NCI-H2227 treated with DMSO at 0.1 percent for 48 hours (cell line): ENCODE measurements at regions not wholly inside any gene's neighbourhood (a gene's known extent, or its start where the extent isn't known, plus 50 kb on each side); places are given as distances from the start of the nearest gene placed in this dataset.

ENCODE experiments used
- DNase-seq: peaks from one replicate; lab custom pipeline; 2025; lab: John Stamatoyannopoulos, UW

- no peak for DNase-seq
Observed at GRCh38 chr7:130996205-130996832, 262.3 kb upstream of the KLF14 start.

GRCh38 chr7:130996833-130997231, 262.8 kb upstream of the KLF14 start:
- no peak for DNase-seq

GRCh38 chr7:130998993-130999602, 265.1 kb upstream of the KLF14 start:
- no peak for DNase-seq

GRCh38 chr7:130999926-131000325, 265.9 kb upstream of the KLF14 start:
- DNase-seq: no peak

GRCh38 chr7:131000389-131000788, 266.4 kb upstream of the KLF14 start:
- no peak for DNase-seq

- no peak for DNase-seq
Observed at GRCh38 chr7:131000873-131001272, 266.9 kb upstream of the KLF14 start.

- no peak for DNase-seq
Observed at GRCh38 chr7:131002600-131002999, 268.6 kb upstream of the KLF14 start.

- no peak for DNase-seq
Observed at GRCh38 chr7:131003634-131004033, 269.6 kb upstream of the KLF14 start.

- DNase-seq: no peak
Observed at GRCh38 chr7:131004371-131004770, 270.4 kb upstream of the KLF14 start.

GRCh38 chr7:131007439-131008330, 273.7 kb upstream of the KLF14 start:
- DNase-seq: peak; percentile 95

GRCh38 chr7:131008840-131009711, 275.1 kb upstream of the KLF14 start:
- DNase-seq: peak; percentile 10

GRCh38 chr7:131010029-131010716, 276.2 kb upstream of the KLF14 start:
- no peak for DNase-seq

GRCh38 chr7:131010717-131011431, 276.9 kb upstream of the KLF14 start:
- DNase-seq: no peak

- no peak for DNase-seq
Observed at GRCh38 chr7:131011432-131011742, 277.4 kb upstream of the KLF14 start.

- no peak for DNase-seq
Observed at GRCh38 chr7:131011976-131012375, 278.0 kb upstream of the KLF14 start.

- no peak for DNase-seq
Observed at GRCh38 chr7:131012477-131013031, 278.5 kb upstream of the KLF14 start.

- no peak for DNase-seq
Observed at GRCh38 chr7:131013716-131014115, 279.7 kb upstream of the KLF14 start.

GRCh38 chr7:131014906-131015656, 281.1 kb upstream of the KLF14 start:
- DNase-seq: no peak

GRCh38 chr7:131015657-131015958, 281.6 kb upstream of the KLF14 start:
- no peak for DNase-seq

GRCh38 chr7:131016230-131016629, 282.2 kb upstream of the KLF14 start:
- DNase-seq: no peak
